GM12878 (cell line): ENCODE measurements at regions not wholly inside any gene's neighbourhood (a gene's known extent, or its start where the extent isn't known, plus 50 kb on each side); places are given as distances from the start of the nearest gene placed in this dataset.

ENCODE experiments used
- ATF7 ChIP-seq: fragments of 450-650 bp; IDR thresholded peaks from 2 replicates; pipeline ENCODE4 v1.6.1; 2016; ENCODE audit warnings: low read depth, mild to moderate bottlenecking
- CHD1 ChIP-seq: IDR thresholded peaks from 2 replicates; pipeline ENCODE4 v1.6.1; 2012; ENCODE audit warnings: low read depth, low read length, improper control_type of control experiment
- CHD4 ChIP-seq: fragments of 200-600 bp; sonication (generic); IDR thresholded peaks from 2 replicates; pipeline ENCODE4 v1.6.1; 2016; ENCODE audit warnings: mild to moderate bottlenecking
- E4F1 ChIP-seq: fragments of 450-650 bp; IDR thresholded peaks from 2 replicates; pipeline ENCODE4 v1.6.1; 2018; ENCODE audit warnings: borderline replicate concordance, mild to moderate bottlenecking; ENCODE audit not compliant: partially characterized antibody
- KAT2A ChIP-seq: conservative IDR thresholded peaks from 2 replicates; pipeline ENCODE4 v1.6.1; 2011; ENCODE audit warnings: low read depth, low read length; ENCODE audit not compliant: control insufficient read depth
- PRDM15 ChIP-seq: fragments of 450-650 bp; formaldehyde crosslinking; IDR thresholded peaks from 2 replicates; pipeline ENCODE4 v1.4.0; 2020; ENCODE audit warnings: mild to moderate bottlenecking, moderate library complexity
- RELA ChIP-seq: fragments of 450-650 bp; IDR thresholded peaks from 2 replicates; pipeline ENCODE4 v1.8.0; 2014; ENCODE audit warnings: borderline replicate concordance; ENCODE audit not compliant: partially characterized antibody
- SKIL ChIP-seq: fragments of 450-650 bp; IDR thresholded peaks from 2 replicates; pipeline ENCODE4 v1.6.1; 2017; ENCODE audit warnings: mild to moderate bottlenecking, low read depth, inconsistent platforms; ENCODE audit not compliant: poor library complexity, severe bottlenecking
- SREBF1 ChIP-seq: IDR thresholded peaks from 2 replicates; pipeline ENCODE4 v1.6.1; 2012; ENCODE audit warnings: mild to moderate bottlenecking, low read length
- ZBTB11 ChIP-seq: fragments of 450-650 bp; formaldehyde crosslinking; IDR thresholded peaks from 2 replicates; pipeline ENCODE4 v1.5.0; 2022; ENCODE audit warnings: mild to moderate bottlenecking, missing genetic modification characterization

GRCh38 chr11:119521551-119521950 is 98.6 kb upstream of the THY1 start (continued):
- no peak for TF ChIP-seq E4F1
- no peak for TF ChIP-seq RELA
- no peak for TF ChIP-seq CHD1
- no peak for TF ChIP-seq SKIL
- no peak for TF ChIP-seq PRDM15 (CRISPR knock-in tag)
- no peak for TF ChIP-seq ZBTB11
- TF ChIP-seq ATF7: no peak
- no peak for TF ChIP-seq KAT2A
- no peak for TF ChIP-seq SREBF1
- no peak for TF ChIP-seq CHD4
